ENCODE measurements at regions not wholly inside any gene's neighbourhood (a gene's known extent, or its start where the extent isn't known, plus 50 kb on each side); places are given as distances from the start of the nearest gene placed in this dataset.
A peak's percentile ranks its signal among the peaks of the same experiment; 100 is the strongest.
"Not testable (repeated sequence)": the region's sequence is repeated elsewhere in the genome, so short reads cannot be mapped to it uniquely, and the experiment has no call there.

GRCh38 chr6:86731631-86732030 is 205.7 kb upstream of the HTR1E start:
- not testable (repeated sequence) for DNase-seq

GRCh38 chr6:86730772-86731171 is 206.6 kb upstream of the HTR1E start:
- DNase-seq = not testable (repeated sequence)

- DNase-seq = no peak
Measured at GRCh38 chr6:86730216-86730615, 207.1 kb upstream of the HTR1E start.

- DNase-seq = no peak
Measured at GRCh38 chr6:86728976-86729375, 208.4 kb upstream of the HTR1E start.

DNA sequence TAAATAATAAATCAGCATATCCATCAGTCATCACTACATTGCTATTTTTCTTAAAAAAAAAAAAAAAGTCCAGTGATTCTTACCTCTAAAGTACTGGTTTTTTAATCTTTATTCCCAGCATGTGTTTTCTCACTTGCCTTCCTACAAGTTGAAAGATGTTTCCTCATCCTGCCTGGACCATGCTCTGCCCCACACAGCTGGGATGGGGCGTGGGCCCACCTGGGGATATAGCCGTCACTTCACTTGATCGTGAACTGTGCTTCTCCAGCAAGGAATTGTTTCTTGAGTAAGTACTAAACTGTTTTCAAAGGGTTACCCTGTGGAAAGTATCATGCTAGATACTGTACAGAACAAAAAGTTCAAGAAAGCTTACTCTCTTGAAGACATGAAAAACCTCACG is 212.6 kb upstream of the HTR1E start:
- no peak for DNase-seq

GRCh38 chr6:86723729-86724128 is 213.6 kb upstream of the HTR1E start:
- DNase-seq = no peak

GRCh38 chr6:86723151-86723550 is 214.2 kb upstream of the HTR1E start:
- no peak for DNase-seq

DNA sequence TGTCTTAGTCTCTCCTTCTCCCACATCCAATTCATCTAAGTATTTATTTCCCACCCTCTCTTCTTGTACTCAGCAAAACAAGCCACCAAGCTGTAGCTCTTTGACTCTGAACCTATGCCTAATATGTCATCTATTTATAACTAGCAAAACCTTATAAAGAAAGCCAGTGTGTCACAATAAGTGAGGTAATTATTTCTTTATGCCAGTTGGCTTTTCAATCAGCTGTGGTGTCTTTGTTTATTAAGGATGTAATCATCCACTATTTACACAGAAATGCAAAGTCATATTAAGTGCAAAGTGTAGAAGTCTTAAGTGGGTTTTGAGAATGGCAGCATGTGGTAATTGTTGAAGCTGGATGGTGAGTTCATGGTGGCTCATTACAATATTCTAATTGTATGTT is 215.2 kb upstream of the HTR1E start:
- no peak for DNase-seq

GRCh38 chr6:86715676-86716075 is 221.7 kb upstream of the HTR1E start:
- DNase-seq = no peak

GRCh38 chr6:86712039-86712438 is 225.3 kb upstream of the HTR1E start:
- DNase-seq = no peak

- no peak for DNase-seq
Measured at GRCh38 chr6:86707545-86708120, 229.7 kb upstream of the HTR1E start.

GRCh38 chr6:86706449-86706848 is 230.9 kb upstream of the HTR1E start:
- no peak for DNase-seq

- not testable (repeated sequence) for DNase-seq
Measured at GRCh38 chr6:86701228-86701627, 236.1 kb upstream of the HTR1E start.

- DNase-seq = peak; percentile 11
Measured at GRCh38 chr6:86686496-86686895, 250.8 kb upstream of the HTR1E start.

DNA sequence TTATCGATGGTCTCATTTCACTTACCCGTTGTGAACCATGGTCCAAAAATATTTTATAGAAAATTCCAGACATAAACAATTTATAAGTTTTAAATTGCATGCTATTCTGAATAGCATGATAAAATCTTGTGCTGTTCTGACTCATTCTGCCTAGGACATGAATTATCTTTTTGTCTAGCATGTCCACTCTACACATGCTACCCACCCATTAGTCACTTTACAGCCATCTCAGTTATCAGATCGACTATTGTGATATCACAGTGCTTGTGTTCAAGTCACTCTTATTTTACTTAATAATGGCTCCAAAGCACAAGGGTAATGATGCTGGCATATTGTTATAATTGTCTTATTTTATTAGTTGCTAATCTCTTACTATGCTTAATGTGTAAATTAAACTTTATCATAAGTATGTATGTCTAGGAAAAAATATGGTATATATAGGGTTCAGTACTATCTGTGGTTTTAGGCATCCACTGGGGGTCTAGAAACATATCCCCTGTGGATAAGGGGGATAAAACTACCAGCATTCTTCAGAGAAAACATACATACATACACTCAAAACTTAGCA is 252.0 kb upstream of the HTR1E start:
- DNase-seq = no peak

GRCh38 chr6:86683132-86683908 is 254.0 kb upstream of the HTR1E start:
- DNase-seq = no peak

DNA sequence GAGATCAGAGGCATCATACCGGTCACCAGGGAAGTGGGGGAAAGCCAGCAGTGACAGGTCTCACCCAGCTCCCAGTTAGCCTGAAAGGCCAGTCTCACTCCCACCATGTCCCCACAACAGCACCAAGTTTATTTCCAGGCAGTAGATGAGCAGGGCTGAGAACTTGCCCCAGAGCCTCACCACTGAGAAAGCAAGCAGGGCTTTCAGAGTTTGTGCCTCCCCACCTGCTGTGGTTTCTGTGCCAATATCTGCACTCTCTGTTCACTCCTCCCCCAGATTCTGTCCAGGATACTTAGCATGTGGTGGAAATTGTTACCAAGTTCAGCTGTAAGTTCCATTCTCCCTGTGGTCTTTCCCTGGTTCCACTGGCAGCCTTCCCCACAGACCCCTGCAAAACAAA is 255.0 kb upstream of the HTR1E start:
- DNase-seq = no peak

DNA sequence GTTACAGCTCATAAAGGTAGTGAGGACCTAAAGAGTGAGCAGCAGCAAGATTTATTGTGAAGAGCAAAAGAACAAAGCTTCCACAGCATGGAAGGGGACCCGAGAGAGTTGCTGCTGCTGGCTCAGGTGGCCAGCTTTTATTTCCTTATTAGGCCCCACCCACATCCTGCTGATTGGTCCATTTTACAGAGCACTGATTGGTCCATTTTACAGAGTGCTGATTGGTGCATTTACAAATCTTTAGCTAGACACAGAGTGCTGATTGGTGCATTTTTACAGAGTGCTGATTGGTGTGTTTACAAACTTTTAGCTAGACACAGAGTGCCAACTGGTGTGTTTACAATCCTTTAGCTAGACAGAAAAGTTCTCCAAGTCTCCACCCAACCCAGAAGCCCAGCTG is 256.2 kb upstream of the HTR1E start:
- DNase-seq = not testable (repeated sequence)

DNA sequence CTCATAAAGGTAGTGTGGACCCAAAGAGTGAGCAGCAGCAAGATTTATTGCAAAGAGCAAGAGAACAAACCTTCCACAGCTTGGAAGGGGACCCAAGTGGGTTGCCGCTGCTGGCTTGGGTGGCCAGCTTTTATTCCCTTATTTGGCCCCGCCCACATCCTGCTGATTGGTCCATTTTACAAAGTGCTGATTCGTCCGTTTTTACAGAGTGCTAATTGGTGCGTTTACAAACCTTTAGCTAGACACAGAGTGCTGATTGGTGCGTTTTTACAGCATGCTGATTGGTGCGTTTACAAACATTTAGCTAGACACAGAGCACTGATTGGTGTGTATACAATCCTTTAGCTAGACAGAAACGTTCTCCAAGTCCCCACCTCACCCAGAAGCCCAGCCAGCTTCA is 265.2 kb upstream of the HTR1E start:
- DNase-seq = not testable (repeated sequence)

- DNase-seq = no peak
Measured at GRCh38 chr6:86657192-86657591, 280.1 kb upstream of the HTR1E start.

DNA sequence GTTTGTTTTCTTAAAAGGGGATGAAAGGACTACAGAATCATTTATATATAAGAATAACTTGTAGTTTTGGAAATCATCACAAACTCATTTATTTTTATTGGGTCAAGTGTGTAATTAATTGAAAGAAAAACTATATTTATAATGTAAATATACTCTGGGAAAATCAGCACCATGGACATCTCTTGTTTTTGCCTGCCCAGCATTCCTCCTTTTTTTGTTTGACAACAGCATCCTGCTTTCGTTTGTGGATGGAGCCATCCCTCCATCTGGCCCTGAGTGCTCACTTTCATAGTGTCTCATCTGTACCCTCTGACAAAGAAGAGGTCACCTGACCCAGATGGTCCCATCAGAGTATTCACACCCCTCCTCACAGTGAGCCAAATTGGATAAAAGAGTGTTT is 308.2 kb upstream of the HTR1E start:
- DNase-seq = no peak

DNA sequence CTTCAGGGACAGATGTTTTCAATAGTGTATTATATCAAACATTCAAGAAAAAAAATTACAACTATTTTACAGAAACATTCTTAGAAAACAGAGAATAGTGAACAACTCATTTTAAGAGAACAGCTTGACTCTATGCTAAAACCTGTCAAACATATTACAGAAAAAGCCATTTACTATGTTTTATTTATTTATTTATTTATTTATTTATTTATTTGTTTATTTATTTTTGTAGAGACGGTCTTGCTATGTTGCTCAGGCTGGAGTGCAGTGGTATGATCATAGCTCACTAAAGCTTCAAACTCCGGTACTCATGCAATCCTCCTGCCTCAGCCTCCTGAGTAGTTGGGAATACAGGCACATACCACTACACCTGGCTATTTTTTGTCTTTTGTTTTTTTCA is 317.9 kb upstream of the HTR1E start:
- no peak for DNase-seq

DNA sequence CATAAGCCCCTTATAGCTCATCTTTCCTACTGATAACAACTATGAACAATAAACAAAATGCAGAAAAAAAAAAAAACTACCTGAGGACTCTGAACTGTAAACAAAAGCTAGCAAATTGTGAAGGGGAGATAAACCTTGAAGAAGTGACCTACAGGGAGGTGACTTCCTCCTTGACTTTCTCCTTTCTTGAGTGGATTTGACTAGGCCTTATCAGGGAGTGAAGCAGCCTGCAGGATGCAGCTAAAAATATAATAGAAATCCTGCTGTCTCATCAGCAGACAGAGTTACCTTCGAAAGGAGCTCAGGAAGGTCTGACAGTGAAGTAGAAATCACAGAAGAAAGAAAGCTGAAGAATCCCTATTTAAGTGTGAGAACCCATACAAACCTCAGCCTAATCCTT is 322.0 kb upstream of the HTR1E start:
- no peak for DNase-seq
